ENCODE measurements at regions not wholly inside any gene's neighbourhood (a gene's known extent, or its start where the extent isn't known, plus 50 kb on each side); places are given as distances from the start of the nearest gene placed in this dataset.

GRCh38 chr14:65206448-65207096, 104.3 kb upstream of the MAX start:
- TF ChIP-seq FOXP2 (optimal IDR thresholded peaks at IDR 0.05; ENCODE audit: borderline replicate concordance, extremely low read depth, extremely low read length, insufficient read depth) (no peak), POLR2AphosphoS5 (IDR thresholded peaks at IDR 0.05; ENCODE audit: low read depth, low read length) (no peak), REST (IDR thresholded peaks at IDR 0.05; ENCODE audit: insufficient read depth in 1 of 2, low read depth in 2 of 2, low read length in 2 of 2) (no peak), SIN3A (IDR thresholded peaks at IDR 0.05; ENCODE audit: borderline replicate concordance, insufficient read depth, low read length) (no peak), TAF1 (IDR thresholded peaks at IDR 0.05; ENCODE audit: borderline replicate concordance, insufficient read depth, low read length) (no peak)

- TF ChIP-seq FOXP2 (optimal IDR thresholded peaks at IDR 0.05; ENCODE audit: borderline replicate concordance, extremely low read depth, extremely low read length, insufficient read depth): no peak
- TF ChIP-seq REST (IDR thresholded peaks at IDR 0.05; ENCODE audit: insufficient read depth in 1 of 2, low read depth in 2 of 2, low read length in 2 of 2): no peak
- TF ChIP-seq SIN3A (IDR thresholded peaks at IDR 0.05; ENCODE audit: borderline replicate concordance, insufficient read depth, low read length): no peak
- TF ChIP-seq POLR2AphosphoS5 (IDR thresholded peaks at IDR 0.05; ENCODE audit: low read depth, low read length): no peak
- no peak for TF ChIP-seq TAF1 (IDR thresholded peaks at IDR 0.05; ENCODE audit: borderline replicate concordance, insufficient read depth, low read length)
Observed at GRCh38 chr14:65208548-65208947, 106.2 kb upstream of the MAX start.

GRCh38 chr14:65210118-65210821, 108.0 kb upstream of the MAX start:
- TF ChIP-seq FOXP2 (optimal IDR thresholded peaks at IDR 0.05; ENCODE audit: borderline replicate concordance, extremely low read depth, extremely low read length, insufficient read depth): no peak
- no peak for TF ChIP-seq POLR2AphosphoS5 (IDR thresholded peaks at IDR 0.05; ENCODE audit: low read depth, low read length)
- TF ChIP-seq REST (IDR thresholded peaks at IDR 0.05; ENCODE audit: insufficient read depth in 1 of 2, low read depth in 2 of 2, low read length in 2 of 2): no peak
- TF ChIP-seq TAF1 (IDR thresholded peaks at IDR 0.05; ENCODE audit: borderline replicate concordance, insufficient read depth, low read length): no peak
- no peak for TF ChIP-seq SIN3A (IDR thresholded peaks at IDR 0.05; ENCODE audit: borderline replicate concordance, insufficient read depth, low read length)

GRCh38 chr14:65210822-65211182, 108.5 kb upstream of the MAX start:
- TF ChIP-seq TAF1 (IDR thresholded peaks at IDR 0.05; ENCODE audit: borderline replicate concordance, insufficient read depth, low read length): no peak
- no peak for TF ChIP-seq SIN3A (IDR thresholded peaks at IDR 0.05; ENCODE audit: borderline replicate concordance, insufficient read depth, low read length)
- no peak for TF ChIP-seq REST (IDR thresholded peaks at IDR 0.05; ENCODE audit: insufficient read depth in 1 of 2, low read depth in 2 of 2, low read length in 2 of 2)
- TF ChIP-seq FOXP2 (optimal IDR thresholded peaks at IDR 0.05; ENCODE audit: borderline replicate concordance, extremely low read depth, extremely low read length, insufficient read depth): no peak
- no peak for TF ChIP-seq POLR2AphosphoS5 (IDR thresholded peaks at IDR 0.05; ENCODE audit: low read depth, low read length)
